MM.1S (cell line): ENCODE measurements at regions not wholly inside any gene's neighbourhood (a gene's known extent, or its start where the extent isn't known, plus 50 kb on each side); places are given as distances from the start of the nearest gene placed in this dataset.

Source experiments
- DNase-seq: peaks from one replicate; pipeline ENCODE4 v3.0.0-alpha.2; 2015
- H2AFZ ChIP-seq: fragments of 300-600 bp; sonication (generic); 2 replicates; pipeline ENCODE4 v1.6.0; 2016; ENCODE audit warnings: antibody characterized with exemption, low read length
- H3F3A ChIP-seq: fragments of 300-600 bp; sonication (generic); 2 replicates; pipeline ENCODE4 v1.6.1; 2016; ENCODE audit warnings: mild to moderate bottlenecking, antibody characterized with exemption, low read length, moderate library complexity, mixed read lengths; ENCODE audit not compliant: insufficient read depth
- H3K27ac ChIP-seq: fragments of 300-600 bp; sonication (generic); 2 replicates; pipeline ENCODE4 v1.5.1; 2016; ENCODE audit warnings: mild to moderate bottlenecking, low read length
- H3K27me3 ChIP-seq: fragments of 300-600 bp; sonication (generic); replicated peaks from 2 replicates; pipeline ENCODE4 v1.6.0; 2016; ENCODE audit warnings: low read length; ENCODE audit not compliant: insufficient read depth
- H3K36me3 ChIP-seq: fragments of 300-600 bp; sonication (generic); replicated peaks from 2 replicates; pipeline ENCODE4 v1.6.1; 2016; ENCODE audit warnings: mild to moderate bottlenecking, low read length, mixed read lengths; ENCODE audit not compliant: insufficient read depth
- H3K4me1 ChIP-seq: fragments of 300-600 bp; sonication (generic); 2 replicates; pipeline ENCODE4 v1.6.1; 2016; ENCODE audit warnings: low read length, mixed read lengths
- H3K4me2 ChIP-seq: fragments of 300-600 bp; sonication (generic); 2 replicates; pipeline ENCODE4 v1.6.0; 2016; ENCODE audit warnings: low read depth, low read length
- H3K4me3 ChIP-seq: fragments of 300-600 bp; sonication (generic); 2 replicates; pipeline ENCODE4 v1.5.1; 2016; ENCODE audit warnings: low read length, mixed read lengths
- H3K79me2 ChIP-seq: fragments of 300-600 bp; sonication (generic); 2 replicates; pipeline ENCODE4 v1.6.1; 2016; ENCODE audit warnings: mixed run types, low read length, mixed read lengths
- H3K9ac ChIP-seq: fragments of 300-600 bp; sonication (generic); 2 replicates; pipeline ENCODE4 v1.6.1; 2016; ENCODE audit warnings: low read length, mixed read lengths
- H3K9me2 ChIP-seq: fragments of 300-600 bp; sonication (generic); replicated peaks from 2 replicates; pipeline ENCODE4 v1.6.1; 2016; ENCODE audit warnings: mild to moderate bottlenecking, low read length, mixed read lengths; ENCODE audit not compliant: insufficient read depth
- H3K9me3 ChIP-seq: fragments of 300-600 bp; sonication (generic); replicated peaks from 2 replicates; pipeline ENCODE4 v1.6.1; 2016; ENCODE audit warnings: mild to moderate bottlenecking, low read length, mixed read lengths; ENCODE audit not compliant: insufficient read depth
- H4K20me1 ChIP-seq: fragments of 300-600 bp; sonication (generic); 2 replicates; pipeline ENCODE4 v1.6.1; 2016; ENCODE audit warnings: mild to moderate bottlenecking, low read length, moderate library complexity, mixed read lengths; ENCODE audit not compliant: insufficient read depth
- EZH2 ChIP-seq: fragments of 300-600 bp; sonication (generic); optimal IDR thresholded peaks from 2 replicates; pipeline ENCODE3; 2017; ENCODE audit warnings: low read depth, mild to moderate bottlenecking, antibody characterized with exemption, low read length, mixed read lengths
- EZH2phosphoT487 ChIP-seq: fragments of 300-600 bp; sonication (generic); IDR thresholded peaks from 2 replicates; pipeline ENCODE4 v1.6.1; 2018; ENCODE audit warnings: antibody characterized with exemption, low read length
- TF ChIP-seq, protein P1 (sequence below): fragments of 300-600 bp; sonication (generic); IDR thresholded peaks from 2 replicates; pipeline ENCODE4 v1.5.1; 2016; ENCODE audit warnings: antibody characterized with exemption, low read length, mixed read lengths

DNA sequence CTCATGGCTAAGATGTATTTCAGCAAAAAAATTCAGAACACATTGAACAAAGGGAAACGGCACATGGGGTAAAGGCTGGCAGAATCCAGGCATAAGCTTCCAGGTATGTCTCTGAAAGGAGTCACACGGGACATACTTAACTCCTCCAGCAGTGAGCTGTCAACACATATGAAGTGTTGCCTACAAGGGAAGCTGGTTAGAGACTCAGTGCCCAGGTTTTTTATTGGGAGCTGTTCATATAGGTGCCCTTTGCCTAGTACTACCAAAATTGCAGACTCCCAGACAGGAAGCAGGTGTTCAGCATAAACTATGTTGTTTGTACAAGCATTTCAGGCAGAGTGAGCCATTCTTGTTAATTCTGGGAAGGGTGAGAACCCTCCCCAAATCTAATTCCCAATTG is 77.4 kb upstream of the PUDP start:
- no peak overlapping the region for H3K9ac ChIP-seq
- H3K36me3 ChIP-seq, result no peaks in the 10 kb centered on the region
- no peaks in the 10 kb centered on the region for H4K20me1 ChIP-seq
- H3K27me3 ChIP-seq, result no peaks in the 10 kb centered on the region
- TF ChIP-seq, protein P1, sequence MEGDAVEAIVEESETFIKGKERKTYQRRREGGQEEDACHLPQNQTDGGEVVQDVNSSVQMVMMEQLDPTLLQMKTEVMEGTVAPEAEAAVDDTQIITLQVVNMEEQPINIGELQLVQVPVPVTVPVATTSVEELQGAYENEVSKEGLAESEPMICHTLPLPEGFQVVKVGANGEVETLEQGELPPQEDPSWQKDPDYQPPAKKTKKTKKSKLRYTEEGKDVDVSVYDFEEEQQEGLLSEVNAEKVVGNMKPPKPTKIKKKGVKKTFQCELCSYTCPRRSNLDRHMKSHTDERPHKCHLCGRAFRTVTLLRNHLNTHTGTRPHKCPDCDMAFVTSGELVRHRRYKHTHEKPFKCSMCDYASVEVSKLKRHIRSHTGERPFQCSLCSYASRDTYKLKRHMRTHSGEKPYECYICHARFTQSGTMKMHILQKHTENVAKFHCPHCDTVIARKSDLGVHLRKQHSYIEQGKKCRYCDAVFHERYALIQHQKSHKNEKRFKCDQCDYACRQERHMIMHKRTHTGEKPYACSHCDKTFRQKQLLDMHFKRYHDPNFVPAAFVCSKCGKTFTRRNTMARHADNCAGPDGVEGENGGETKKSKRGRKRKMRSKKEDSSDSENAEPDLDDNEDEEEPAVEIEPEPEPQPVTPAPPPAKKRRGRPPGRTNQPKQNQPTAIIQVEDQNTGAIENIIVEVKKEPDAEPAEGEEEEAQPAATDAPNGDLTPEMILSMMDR, result no peak
- TF ChIP-seq EZH2, result no peak
- no peak for TF ChIP-seq EZH2phosphoT487
- no peaks in the 10 kb centered on the region for H3K4me1 ChIP-seq
- no peak overlapping the region for H3K4me2 ChIP-seq
- no peak overlapping the region for H2AFZ ChIP-seq
- no peaks in the 10 kb centered on the region for H3K79me2 ChIP-seq
- no peak overlapping the region for H3K27ac ChIP-seq
- no peaks in the 10 kb centered on the region for H3K9me2 ChIP-seq
- H3K9me3 ChIP-seq, result no peaks in the 10 kb centered on the region
- no peak overlapping the region for H3K4me3 ChIP-seq
- no peak for DNase-seq
- H3F3A ChIP-seq, result no peaks in the 10 kb centered on the region

DNA sequence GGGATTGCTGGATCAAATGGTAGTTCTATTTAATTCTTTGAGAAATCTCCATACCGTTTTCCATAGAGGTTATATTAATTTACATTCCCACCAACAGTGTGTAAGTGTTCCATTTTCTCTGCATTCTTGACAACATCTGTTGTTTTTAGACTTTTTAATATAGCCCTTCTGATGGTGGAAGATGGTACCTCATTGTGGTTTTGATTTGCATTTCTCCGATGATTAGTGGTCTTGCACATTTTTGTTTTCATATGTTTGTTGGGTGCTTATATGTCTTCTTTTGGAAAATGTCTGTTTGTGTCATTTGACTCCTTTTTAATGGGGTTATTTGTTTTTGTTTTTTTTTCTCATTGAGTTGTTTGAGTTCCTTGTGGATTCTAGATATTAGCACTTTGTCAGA is 75.3 kb upstream of the PUDP start:
- H2AFZ ChIP-seq, result no peak overlapping the region
- H3K36me3 ChIP-seq, result no peaks in the 10 kb centered on the region
- no peaks in the 10 kb centered on the region for H3K9me3 ChIP-seq
- H3K4me3 ChIP-seq, result no peak overlapping the region
- no peak overlapping the region for H3K9ac ChIP-seq
- H3K4me1 ChIP-seq, result no peaks in the 10 kb centered on the region
- H3K27me3 ChIP-seq, result no peaks in the 10 kb centered on the region
- H3F3A ChIP-seq, result no peaks in the 10 kb centered on the region
- no peak overlapping the region for H3K4me2 ChIP-seq
- no peaks in the 10 kb centered on the region for H3K9me2 ChIP-seq
- DNase-seq, result no peak
- no peak for TF ChIP-seq EZH2
- TF ChIP-seq, protein P1, result no peak
- TF ChIP-seq EZH2phosphoT487, result no peak
- H3K79me2 ChIP-seq, result no peaks in the 10 kb centered on the region
- no peak overlapping the region for H3K27ac ChIP-seq
- H4K20me1 ChIP-seq, result no peaks in the 10 kb centered on the region

DNA sequence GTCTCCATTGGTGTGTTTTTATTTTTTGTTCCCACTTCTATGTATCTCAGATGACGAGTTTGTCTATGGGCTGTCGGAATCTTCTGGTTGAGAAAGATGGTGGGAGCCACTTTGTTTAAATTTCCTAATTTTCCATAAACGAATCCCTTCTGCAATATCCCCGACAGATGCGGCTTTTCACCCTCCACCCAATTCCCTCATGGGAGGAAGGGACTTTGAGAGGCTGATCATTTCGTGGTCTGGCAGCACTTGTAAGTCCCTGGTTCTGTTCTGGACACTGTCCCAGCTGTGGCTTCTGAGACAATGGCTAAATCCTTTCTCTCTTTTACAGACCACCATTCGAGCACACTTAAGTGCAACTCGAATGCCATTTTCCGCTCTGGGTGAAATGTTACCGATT is 72.2 kb upstream of the PUDP start:
- TF ChIP-seq, protein P1, result no peak
- TF ChIP-seq EZH2 (no peak), EZH2phosphoT487 (no peak)
- H3K36me3 ChIP-seq, result no peaks in the 10 kb centered on the region
- no peaks in the 10 kb centered on the region for H3K4me1 ChIP-seq
- no peaks in the 10 kb centered on the region for H3F3A ChIP-seq
- H2AFZ ChIP-seq, result no peak overlapping the region
- no peaks in the 10 kb centered on the region for H3K9me2 ChIP-seq
- H3K4me3 ChIP-seq, result no peak overlapping the region
- H3K4me2 ChIP-seq, result no peak overlapping the region
- H4K20me1 ChIP-seq, result no peaks in the 10 kb centered on the region
- H3K79me2 ChIP-seq, result no peaks in the 10 kb centered on the region
- no peak overlapping the region for H3K9ac ChIP-seq
- no peaks in the 10 kb centered on the region for H3K27me3 ChIP-seq
- no peak overlapping the region for H3K27ac ChIP-seq
- no peaks in the 10 kb centered on the region for H3K9me3 ChIP-seq
- no peak for DNase-seq
